GM13976 (cell line): ENCODE measurements at regions not wholly inside any gene's neighbourhood (a gene's known extent, or its start where the extent isn't known, plus 50 kb on each side); places are given as distances from the start of the nearest gene placed in this dataset.

Experiments used
- DNase-seq: peaks from one replicate; pipeline ENCODE4 v3.0.0; 2012; ENCODE audit warnings: low spot score
- in situ Hi-C: fragments of 300-500 bp; cut with MboI; formaldehyde crosslinking; loops from one replicate; pipeline ENCODE4 v1.12.0; 2022; ENCODE audit warnings: low sequenced_read_pairs, mixed read lengths, inconsistent platforms; ENCODE audit not compliant: unreplicated experiment
- TF ChIP-seq, protein P1 (sequence below): IDR thresholded peaks from 2 replicates; pipeline ENCODE4 v1.5.1; 2012; ENCODE audit warnings: borderline replicate concordance, mild to moderate bottlenecking; ENCODE audit not compliant: insufficient read depth; ENCODE audit errors: extremely low read depth, missing control alignments, control extremely low read depth

DNA sequence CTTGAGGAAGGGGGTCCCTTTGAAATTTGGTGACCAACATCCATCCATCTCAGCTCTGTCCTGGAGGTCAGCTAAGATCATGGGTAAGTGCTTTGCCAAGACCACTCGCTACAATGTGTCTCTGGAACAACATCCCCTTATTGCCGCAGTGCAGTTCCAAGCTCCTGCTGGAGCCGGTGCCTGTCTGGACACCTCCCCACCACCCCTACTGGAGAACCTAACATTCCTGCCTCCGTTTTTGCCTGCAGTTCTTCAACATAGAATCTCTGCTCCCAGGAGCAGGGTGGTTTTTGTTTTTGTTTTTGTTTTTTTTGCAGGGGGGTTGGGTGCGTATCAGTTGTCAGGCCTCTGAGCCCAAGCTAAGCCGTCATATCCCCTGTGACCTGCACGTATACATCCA, 51.2 kb upstream of the FXYD4 start:
- in situ Hi-C loops, result no loop called here
- no peak for DNase-seq
- TF ChIP-seq, protein P1, sequence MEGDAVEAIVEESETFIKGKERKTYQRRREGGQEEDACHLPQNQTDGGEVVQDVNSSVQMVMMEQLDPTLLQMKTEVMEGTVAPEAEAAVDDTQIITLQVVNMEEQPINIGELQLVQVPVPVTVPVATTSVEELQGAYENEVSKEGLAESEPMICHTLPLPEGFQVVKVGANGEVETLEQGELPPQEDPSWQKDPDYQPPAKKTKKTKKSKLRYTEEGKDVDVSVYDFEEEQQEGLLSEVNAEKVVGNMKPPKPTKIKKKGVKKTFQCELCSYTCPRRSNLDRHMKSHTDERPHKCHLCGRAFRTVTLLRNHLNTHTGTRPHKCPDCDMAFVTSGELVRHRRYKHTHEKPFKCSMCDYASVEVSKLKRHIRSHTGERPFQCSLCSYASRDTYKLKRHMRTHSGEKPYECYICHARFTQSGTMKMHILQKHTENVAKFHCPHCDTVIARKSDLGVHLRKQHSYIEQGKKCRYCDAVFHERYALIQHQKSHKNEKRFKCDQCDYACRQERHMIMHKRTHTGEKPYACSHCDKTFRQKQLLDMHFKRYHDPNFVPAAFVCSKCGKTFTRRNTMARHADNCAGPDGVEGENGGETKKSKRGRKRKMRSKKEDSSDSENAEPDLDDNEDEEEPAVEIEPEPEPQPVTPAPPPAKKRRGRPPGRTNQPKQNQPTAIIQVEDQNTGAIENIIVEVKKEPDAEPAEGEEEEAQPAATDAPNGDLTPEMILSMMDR, result no peak

DNA sequence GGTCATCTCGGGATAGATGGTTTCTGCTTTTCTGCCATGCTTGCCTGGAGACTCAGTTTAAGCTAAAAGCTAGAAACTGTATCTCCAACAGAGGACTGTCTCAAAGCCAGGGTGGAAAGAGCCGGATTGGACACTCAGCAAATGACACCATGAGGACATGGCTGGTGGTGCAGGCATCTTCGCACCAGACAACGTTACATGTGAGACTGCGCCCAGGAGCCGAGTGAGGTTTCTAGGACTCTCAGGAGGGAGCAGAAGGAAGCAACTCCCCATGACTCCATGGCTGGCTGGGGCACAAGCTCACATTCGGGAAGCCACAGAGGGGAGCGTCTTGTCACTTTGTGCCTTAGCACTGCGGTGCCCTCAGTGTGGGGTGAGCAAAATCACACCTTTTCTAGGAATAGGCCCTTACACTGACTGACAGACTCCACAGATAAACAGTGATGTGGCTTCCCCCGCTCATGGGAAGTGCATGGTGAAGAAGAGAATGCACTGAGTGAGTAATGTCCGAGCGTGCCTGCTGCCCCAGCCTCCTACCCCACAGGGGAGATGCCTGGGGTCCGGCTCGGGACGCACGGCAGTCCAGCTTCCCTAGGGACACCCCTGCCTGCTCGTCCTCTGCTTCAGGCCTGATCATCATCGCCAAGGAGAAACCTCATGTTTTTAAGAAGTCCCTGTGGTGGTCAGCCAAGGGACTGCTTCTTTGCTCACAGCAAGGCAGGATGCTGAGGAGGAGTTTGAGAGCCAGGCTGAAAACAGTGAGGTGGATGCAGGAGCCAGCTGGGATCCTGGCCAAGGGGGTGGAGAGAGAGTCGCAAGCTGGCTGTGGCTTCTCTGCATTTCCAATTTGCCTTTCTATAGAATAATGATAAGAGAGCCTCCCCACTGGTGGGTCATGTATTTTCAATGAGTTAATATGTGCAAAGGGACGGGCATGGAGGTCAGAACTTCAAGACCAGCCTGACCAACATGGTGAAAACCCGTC, 52.2 kb upstream of the FXYD4 start:
- TF ChIP-seq, protein P1, result no peak
- no peak for DNase-seq
- in situ Hi-C loops, result no loop called here

GRCh38 chr10:43318456-43318855, 51.6 kb upstream of the RASGEF1A start:
- in situ Hi-C loops, result no loop called here
- TF ChIP-seq, protein P1, result no peak
- DNase-seq, result no peak

DNA sequence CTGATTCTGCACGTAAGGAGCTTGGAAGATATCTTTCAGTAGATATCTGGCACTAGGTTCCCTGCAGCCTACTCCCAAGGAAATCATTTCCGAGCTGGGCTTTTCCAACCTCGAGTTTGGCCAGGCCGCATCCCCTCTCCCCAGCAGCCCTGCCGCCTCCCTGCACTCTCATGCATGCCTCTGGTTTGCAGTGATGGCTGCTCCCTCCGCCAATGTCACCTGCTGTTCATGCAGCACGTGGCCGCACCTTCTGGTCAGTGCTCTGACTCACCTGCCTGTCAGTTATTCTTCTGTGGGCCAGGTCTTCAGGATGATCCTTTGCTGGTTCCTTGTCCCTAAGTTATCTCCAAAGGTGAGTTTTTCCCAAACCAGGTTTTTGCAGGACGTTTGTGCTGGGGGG, 50.6 kb upstream of the RASGEF1A start:
- TF ChIP-seq, protein P1, result no peak
- in situ Hi-C loops, result no loop called here

GRCh38 chr10:43316988-43317387, 50.1 kb upstream of the RASGEF1A start:
- DNase-seq, result peak; percentile 27
- TF ChIP-seq, protein P1, result no peak
- in situ Hi-C loops, result no loop called here

More for the DNA sequence above, 50.6 kb upstream of the RASGEF1A start:
- no peak for DNase-seq
